ENCODE measurements at regions not wholly inside any gene's neighbourhood (a gene's known extent, or its start where the extent isn't known, plus 50 kb on each side); places are given as distances from the start of the nearest gene placed in this dataset.

DNA sequence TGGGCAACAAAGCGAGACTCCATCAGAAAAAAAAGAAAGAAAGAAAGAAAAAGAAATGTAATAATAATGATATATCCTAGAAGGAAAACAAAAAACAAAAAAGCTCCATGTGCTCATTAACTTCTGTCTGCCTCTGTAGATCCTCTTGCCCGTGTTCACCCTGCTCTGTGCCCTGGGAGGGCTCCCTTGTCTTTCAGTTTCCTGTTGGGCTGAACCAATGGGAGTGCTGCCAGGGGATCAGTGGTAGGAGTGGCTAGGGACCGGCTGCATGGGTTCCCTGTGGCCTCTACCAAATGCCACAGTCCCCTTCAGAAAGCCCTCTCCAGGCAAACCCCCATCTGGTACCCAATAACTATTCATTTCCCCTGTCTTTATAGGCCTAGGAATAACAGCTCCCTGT is 51.8 kb upstream of the PARD3 start:
- FAIRE-seq, result no peak

Data from endometrium (tissue), 2 donors.